Gastroesophageal sphincter (tissue), 3 donors: ENCODE measurements at regions not wholly inside any gene's neighbourhood (a gene's known extent, or its start where the extent isn't known, plus 50 kb on each side); places are given as distances from the start of the nearest gene placed in this dataset.
"Not testable (repeated sequence)": the region's sequence is repeated elsewhere in the genome, so short reads cannot be mapped to it uniquely, and the experiment has no call there.

ENCODE experiments used
- EP300 ChIP-seq: sonication (generic); formaldehyde crosslinking; IDR thresholded peaks from one replicate; pipeline ENCODE4 v1.6.1; 2017; ENCODE audit warnings: antibody characterized with exemption, mild to moderate bottlenecking
- TF ChIP-seq, protein P1 (sequence below), 4 experiments: fragments of 200-600 bp in 2 of 4; fragments of 450-650 bp in 2 of 4; sonication (generic) in 1 of 4; IDR thresholded peaks; one replicate each; pipeline ENCODE4 v1.5.1; 2017 to 2019; ENCODE audit warnings: antibody characterized with exemption in 4 of 4, mild to moderate bottlenecking in 2 of 4, moderate library complexity in 2 of 4

DNA sequence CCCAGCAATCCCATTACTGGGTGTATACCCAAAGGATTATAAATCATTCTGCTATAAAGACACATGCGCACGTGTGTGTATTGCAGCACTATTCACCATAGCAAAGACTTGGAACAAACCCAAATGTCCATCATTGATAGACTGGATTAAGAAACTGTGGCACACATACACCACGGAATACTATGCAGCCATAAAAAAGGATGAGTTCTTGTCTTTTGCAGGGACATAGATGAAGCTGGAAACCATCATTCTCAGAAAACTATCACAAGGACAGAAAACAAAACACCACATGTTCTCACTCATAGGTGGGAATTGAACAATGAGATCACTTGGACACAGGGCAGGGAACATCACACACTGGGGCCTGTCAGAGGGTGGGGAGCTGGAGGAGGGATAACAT, 100.4 kb upstream of the ADO start:
- TF ChIP-seq, protein P1, sequence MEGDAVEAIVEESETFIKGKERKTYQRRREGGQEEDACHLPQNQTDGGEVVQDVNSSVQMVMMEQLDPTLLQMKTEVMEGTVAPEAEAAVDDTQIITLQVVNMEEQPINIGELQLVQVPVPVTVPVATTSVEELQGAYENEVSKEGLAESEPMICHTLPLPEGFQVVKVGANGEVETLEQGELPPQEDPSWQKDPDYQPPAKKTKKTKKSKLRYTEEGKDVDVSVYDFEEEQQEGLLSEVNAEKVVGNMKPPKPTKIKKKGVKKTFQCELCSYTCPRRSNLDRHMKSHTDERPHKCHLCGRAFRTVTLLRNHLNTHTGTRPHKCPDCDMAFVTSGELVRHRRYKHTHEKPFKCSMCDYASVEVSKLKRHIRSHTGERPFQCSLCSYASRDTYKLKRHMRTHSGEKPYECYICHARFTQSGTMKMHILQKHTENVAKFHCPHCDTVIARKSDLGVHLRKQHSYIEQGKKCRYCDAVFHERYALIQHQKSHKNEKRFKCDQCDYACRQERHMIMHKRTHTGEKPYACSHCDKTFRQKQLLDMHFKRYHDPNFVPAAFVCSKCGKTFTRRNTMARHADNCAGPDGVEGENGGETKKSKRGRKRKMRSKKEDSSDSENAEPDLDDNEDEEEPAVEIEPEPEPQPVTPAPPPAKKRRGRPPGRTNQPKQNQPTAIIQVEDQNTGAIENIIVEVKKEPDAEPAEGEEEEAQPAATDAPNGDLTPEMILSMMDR (IDR thresholded peaks at IDR 0.05): not testable (repeated sequence)
- TF ChIP-seq EP300: not testable (repeated sequence)
